ENCODE measurements at regions not wholly inside any gene's neighbourhood (a gene's known extent, or its start where the extent isn't known, plus 50 kb on each side); places are given as distances from the start of the nearest gene placed in this dataset.
A peak's percentile ranks its signal among the peaks of the same experiment; 100 is the strongest.
"Not testable (repeated sequence)": the region's sequence is repeated elsewhere in the genome, so short reads cannot be mapped to it uniquely, and the experiment has no call there.

- Histone ChIP-seq H3K4me2 (ENCODE audit: low read length) (no peak overlapping the region), H3K4me1 (peaks cover 5% of the 10 kb centered on the region), H2AFZ (peak overlapping the region; percentile 40), H3K27me3 (ENCODE audit: control insufficient read depth, insufficient read depth, low read length) (no peaks in the 10 kb centered on the region), H3K27ac (no peak overlapping the region), H3K36me3 (ENCODE audit: control insufficient read depth, insufficient read depth, low read length) (no peaks in the 10 kb centered on the region), H3K9ac (no peak overlapping the region), H3K9me3 (ENCODE audit: control insufficient read depth, low read length) (no peaks in the 10 kb centered on the region), H3K4me3 (ENCODE audit: low read depth, low read length) (no peak overlapping the region), H3K79me2 (no peaks in the 10 kb centered on the region)
- TF ChIP-seq CTCF (IDR thresholded peaks at IDR 0.05) = no peak
These were observed 80.5 kb upstream of the OSBPL11 start for GRCh38 chr3:125675791-125676190.

- Histone ChIP-seq H3K27ac (no peak overlapping the region), H3K79me2 (no peaks in the 10 kb centered on the region), H3K9ac (no peak overlapping the region), H3K9me3 (ENCODE audit: control insufficient read depth, low read length) (no peaks in the 10 kb centered on the region), H3K4me2 (ENCODE audit: low read length) (no peak overlapping the region), H3K4me1 (peaks cover 5% of the 10 kb centered on the region), H2AFZ (no peak overlapping the region), H3K36me3 (ENCODE audit: control insufficient read depth, insufficient read depth, low read length) (no peaks in the 10 kb centered on the region), H3K27me3 (ENCODE audit: control insufficient read depth, insufficient read depth, low read length) (no peaks in the 10 kb centered on the region), H3K4me3 (ENCODE audit: low read depth, low read length) (no peak overlapping the region)
- no peak for TF ChIP-seq CTCF (IDR thresholded peaks at IDR 0.05)
These were observed 84.0 kb upstream of the OSBPL11 start for GRCh38 chr3:125679258-125679657.

- no peak overlapping the region for H2AFZ ChIP-seq
- H3K9me3 ChIP-seq (ENCODE audit: control insufficient read depth, low read length) = no peaks in the 10 kb centered on the region
- no peaks in the 10 kb centered on the region for H3K36me3 ChIP-seq (ENCODE audit: control insufficient read depth, insufficient read depth, low read length)
- H3K4me1 ChIP-seq = peaks cover 5% of the 10 kb centered on the region
- no peak overlapping the region for H3K4me2 ChIP-seq (ENCODE audit: low read length)
- H3K9ac ChIP-seq = no peak overlapping the region
- H3K27ac ChIP-seq = no peak overlapping the region
- no peaks in the 10 kb centered on the region for H3K79me2 ChIP-seq
- no peak overlapping the region for H3K4me3 ChIP-seq (ENCODE audit: low read depth, low read length)
- no peak for TF ChIP-seq CTCF (IDR thresholded peaks at IDR 0.05)
- H3K27me3 ChIP-seq (ENCODE audit: control insufficient read depth, insufficient read depth, low read length) = no peaks in the 10 kb centered on the region
These were observed 85.8 kb upstream of the OSBPL11 start for GRCh38 chr3:125681146-125681545.

GRCh38 chr3:125681906-125682305, 86.6 kb upstream of the OSBPL11 start:
- H3K36me3 ChIP-seq (ENCODE audit: control insufficient read depth, insufficient read depth, low read length) = not testable (repeated sequence)

GRCh38 chr3:125682610-125683009, 87.3 kb upstream of the OSBPL11 start:
- not testable (repeated sequence) for H3K4me1 ChIP-seq; H3K36me3 ChIP-seq (ENCODE audit: control insufficient read depth, insufficient read depth, low read length); H3K4me2 ChIP-seq (ENCODE audit: low read length); H3K27me3 ChIP-seq (ENCODE audit: control insufficient read depth, insufficient read depth, low read length); H3K9ac ChIP-seq; H2AFZ ChIP-seq; H3K79me2 ChIP-seq; H3K9me3 ChIP-seq (ENCODE audit: control insufficient read depth, low read length); H3K27ac ChIP-seq; H3K4me3 ChIP-seq (ENCODE audit: low read depth, low read length)

More at GRCh38 chr3:125681906-125682305, 86.6 kb upstream of the OSBPL11 start:
- H3K4me1 ChIP-seq; H3K9me3 ChIP-seq (ENCODE audit: control insufficient read depth, low read length); H3K27ac ChIP-seq; H2AFZ ChIP-seq; H3K9ac ChIP-seq; H3K4me2 ChIP-seq (ENCODE audit: low read length); H3K79me2 ChIP-seq; H3K4me3 ChIP-seq (ENCODE audit: low read depth, low read length); H3K27me3 ChIP-seq (ENCODE audit: control insufficient read depth, insufficient read depth, low read length): not testable (repeated sequence)

GRCh38 chr3:125683067-125683829, 88.0 kb upstream of the OSBPL11 start:
- no peaks in the 10 kb centered on the region for H3K79me2 ChIP-seq
- H3K4me3 ChIP-seq (ENCODE audit: low read depth, low read length) = no peak overlapping the region

More at GRCh38 chr3:125683067-125683829, 88.0 kb upstream of the OSBPL11 start:
- Histone ChIP-seq H3K4me2 (ENCODE audit: low read length) (no peak overlapping the region), H3K27me3 (ENCODE audit: control insufficient read depth, insufficient read depth, low read length) (no peaks in the 10 kb centered on the region), H3K27ac (no peak overlapping the region), H3K36me3 (ENCODE audit: control insufficient read depth, insufficient read depth, low read length) (no peaks in the 10 kb centered on the region), H3K9ac (no peak overlapping the region), H3K9me3 (ENCODE audit: control insufficient read depth, low read length) (no peaks in the 10 kb centered on the region), H2AFZ (no peak overlapping the region), H3K4me1 (peaks cover 5% of the 10 kb centered on the region)
- TF ChIP-seq CTCF (IDR thresholded peaks at IDR 0.05) = no peak
